ENCODE measurements at regions not wholly inside any gene's neighbourhood (a gene's known extent, or its start where the extent isn't known, plus 50 kb on each side); places are given as distances from the start of the nearest gene placed in this dataset.

GRCh38 chr3:117818592-117818991, 1109.0 kb downstream of the TUSC7 start:
- FAIRE-seq (no peak), DNase-seq (ENCODE audit: insufficient read length, low spot score) (no peak)

GRCh38 chr3:117820658-117821299, 1111.2 kb downstream of the TUSC7 start:
- TF ChIP-seq, protein P1, sequence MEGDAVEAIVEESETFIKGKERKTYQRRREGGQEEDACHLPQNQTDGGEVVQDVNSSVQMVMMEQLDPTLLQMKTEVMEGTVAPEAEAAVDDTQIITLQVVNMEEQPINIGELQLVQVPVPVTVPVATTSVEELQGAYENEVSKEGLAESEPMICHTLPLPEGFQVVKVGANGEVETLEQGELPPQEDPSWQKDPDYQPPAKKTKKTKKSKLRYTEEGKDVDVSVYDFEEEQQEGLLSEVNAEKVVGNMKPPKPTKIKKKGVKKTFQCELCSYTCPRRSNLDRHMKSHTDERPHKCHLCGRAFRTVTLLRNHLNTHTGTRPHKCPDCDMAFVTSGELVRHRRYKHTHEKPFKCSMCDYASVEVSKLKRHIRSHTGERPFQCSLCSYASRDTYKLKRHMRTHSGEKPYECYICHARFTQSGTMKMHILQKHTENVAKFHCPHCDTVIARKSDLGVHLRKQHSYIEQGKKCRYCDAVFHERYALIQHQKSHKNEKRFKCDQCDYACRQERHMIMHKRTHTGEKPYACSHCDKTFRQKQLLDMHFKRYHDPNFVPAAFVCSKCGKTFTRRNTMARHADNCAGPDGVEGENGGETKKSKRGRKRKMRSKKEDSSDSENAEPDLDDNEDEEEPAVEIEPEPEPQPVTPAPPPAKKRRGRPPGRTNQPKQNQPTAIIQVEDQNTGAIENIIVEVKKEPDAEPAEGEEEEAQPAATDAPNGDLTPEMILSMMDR (IDR thresholded peaks at IDR 0.05; ENCODE audit: insufficient read depth, missing control alignments) = no peak
- no peak for FAIRE-seq
- DNase-seq (ENCODE audit: insufficient read length, low spot score) = no peak

More at GRCh38 chr3:117818592-117818991, 1109.0 kb downstream of the TUSC7 start:
- TF ChIP-seq, protein P1 (IDR thresholded peaks at IDR 0.05; ENCODE audit: insufficient read depth, missing control alignments) = no peak

- DNase-seq (ENCODE audit: insufficient read length, low spot score) = no peak
- TF ChIP-seq, protein P1 (IDR thresholded peaks at IDR 0.05; ENCODE audit: insufficient read depth, missing control alignments) = no peak
- FAIRE-seq = no peak
Observed at GRCh38 chr3:117822416-117822815, 1112.8 kb downstream of the TUSC7 start.

DNA sequence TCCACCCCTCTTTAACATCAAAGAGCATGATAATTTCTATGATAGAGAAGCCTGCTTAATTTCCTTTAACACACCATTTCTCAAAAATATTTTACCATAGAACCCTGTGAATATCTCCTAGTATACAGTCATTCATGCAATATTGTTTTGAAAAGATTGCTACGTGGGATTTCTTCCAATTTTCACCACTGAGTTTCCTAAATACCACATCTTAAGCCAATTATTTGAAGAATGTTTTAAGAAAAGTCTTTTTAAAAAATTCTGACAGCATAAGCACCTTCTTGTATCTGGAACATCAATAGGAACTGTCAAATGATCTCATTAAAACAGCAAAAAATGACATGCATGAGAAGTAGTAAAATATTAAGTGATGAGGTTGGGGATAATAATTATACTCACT, 1126.7 kb downstream of the TUSC7 start:
- FAIRE-seq (no peak), DNase-seq (ENCODE audit: insufficient read length, low spot score) (no peak)
- TF ChIP-seq, protein P1 (IDR thresholded peaks at IDR 0.05; ENCODE audit: insufficient read depth, missing control alignments) = no peak

DNA sequence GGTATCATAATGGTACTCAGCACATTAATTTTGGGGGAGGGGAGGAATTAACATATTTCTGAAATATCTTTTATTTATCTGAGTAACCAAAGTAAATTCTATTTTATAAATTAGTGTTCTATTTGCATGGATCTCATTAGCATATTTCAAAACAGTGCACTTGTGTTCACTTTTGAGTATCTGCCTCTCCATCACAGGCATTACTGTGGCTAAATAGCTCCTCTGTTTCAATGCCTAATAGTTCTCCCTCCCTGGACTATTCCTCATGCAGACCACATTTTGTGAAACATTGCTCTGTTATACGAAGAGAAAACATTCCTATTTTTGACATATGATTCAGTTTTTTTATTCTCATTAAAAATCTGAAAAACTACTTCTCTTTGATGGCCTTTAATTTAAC, 1127.8 kb downstream of the TUSC7 start:
- TF ChIP-seq, protein P1 (IDR thresholded peaks at IDR 0.05; ENCODE audit: insufficient read depth, missing control alignments) = no peak
- no peak for DNase-seq (ENCODE audit: insufficient read length, low spot score)
- FAIRE-seq = no peak

DNA sequence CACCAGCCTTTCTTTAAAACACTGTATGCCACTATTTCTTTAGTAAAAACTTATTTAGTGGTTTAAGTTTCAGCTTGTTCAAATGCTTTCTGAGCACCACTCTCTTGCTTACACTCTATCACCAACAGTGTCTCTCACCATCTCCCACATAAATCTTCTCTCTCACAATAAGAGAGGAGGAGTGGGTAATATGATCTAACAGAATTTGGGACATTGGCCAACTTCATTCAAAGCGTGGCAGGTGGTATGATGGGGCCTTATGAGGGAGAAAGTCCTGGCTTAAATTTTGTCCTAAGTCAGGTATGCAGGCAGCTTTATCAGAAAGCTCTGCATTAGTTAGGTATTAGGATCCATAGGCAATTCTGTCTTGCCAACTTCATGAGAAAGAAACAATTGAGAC, 1132.5 kb downstream of the TUSC7 start:
- DNase-seq (ENCODE audit: insufficient read length, low spot score) (no peak), FAIRE-seq (no peak)
- TF ChIP-seq, protein P1 (IDR thresholded peaks at IDR 0.05; ENCODE audit: insufficient read depth, missing control alignments) = no peak

DNA sequence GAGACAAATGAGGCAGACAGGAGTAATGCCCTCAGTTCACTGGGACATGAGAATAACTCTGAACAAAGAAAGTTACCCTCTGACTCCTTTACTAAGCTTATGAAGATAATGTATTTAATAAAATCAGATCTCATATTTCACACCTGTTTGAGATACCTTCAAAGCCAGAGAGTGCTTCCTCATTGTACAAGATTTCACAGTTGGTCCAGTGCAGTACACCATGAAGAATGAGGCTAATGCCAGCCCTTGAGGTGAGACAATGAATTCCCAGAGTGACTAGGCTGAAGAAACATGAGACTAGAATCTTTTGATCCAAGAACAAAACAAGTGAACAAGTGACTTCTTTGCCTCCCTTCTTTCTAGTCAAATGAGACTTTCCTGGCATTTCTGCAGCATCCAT, 1133.8 kb downstream of the TUSC7 start:
- FAIRE-seq (no peak), DNase-seq (ENCODE audit: insufficient read length, low spot score) (no peak)
- TF ChIP-seq, protein P1 (IDR thresholded peaks at IDR 0.05; ENCODE audit: insufficient read depth, missing control alignments) = no peak
